PC-3 (cell line): ENCODE measurements at regions not wholly inside any gene's neighbourhood (a gene's known extent, or its start where the extent isn't known, plus 50 kb on each side); places are given as distances from the start of the nearest gene placed in this dataset.

Experiments used
- ATAC-seq: fragments of 200-7000 bp; cut with Tn5 transposase; 2 replicates; pipeline ENCODE4 v1.9.1; 2020; ENCODE audit warnings: mild to moderate bottlenecking, moderate library complexity
- BruUV-seq: library from RNA; stranded (reverse); fragments of 400-500 nt; replicated peaks from 2 replicates; lab custom pipeline; 2021; lab: Mats Ljungman, UMichigan
- CTCF ChIA-PET: fragments of 300-600 bp; sonication (Branson Sonifier 250); formaldehyde crosslinking; loops from one replicate; lab custom pipeline; 2022; ENCODE audit warnings: antibody characterized with exemption; lab: Charles Lee
- POLR2A ChIA-PET: fragments of 300-600 bp; sonication (Branson Sonifier 250); formaldehyde crosslinking; loops from one replicate; lab custom pipeline; 2022; ENCODE audit warnings: antibody characterized with exemption; ENCODE audit not compliant: unreplicated experiment; lab: Charles Lee
- DNase-seq: peaks from one replicate; pipeline ENCODE4 v3.0.0-alpha.2; 2015
- H2AFZ ChIP-seq: fragments of 300-600 bp; sonication (generic); 2 replicates; pipeline ENCODE4 v1.6.0; 2016; ENCODE audit warnings: antibody characterized with exemption, low read length
- H3F3A ChIP-seq: fragments of 300-600 bp; sonication (generic); one replicate; pipeline ENCODE4 v1.6.0; 2017; ENCODE audit warnings: antibody characterized with exemption, low read length, control low read depth, mild to moderate bottlenecking; ENCODE audit not compliant: unreplicated experiment
- H3K27ac ChIP-seq: fragments of 300-600 bp; sonication (generic); 2 replicates; pipeline ENCODE4 v1.5.1; 2016; ENCODE audit warnings: mild to moderate bottlenecking, low read length
- H3K27me3 ChIP-seq: fragments of 300-600 bp; sonication (generic); 2 replicates; pipeline ENCODE4 v1.6.1; 2016; ENCODE audit warnings: low read length, mixed read lengths
- H3K36me3 ChIP-seq: fragments of 300-600 bp; sonication (generic); 2 replicates; pipeline ENCODE4 v1.6.1; 2016; ENCODE audit warnings: low read depth, mixed run types, low read length, mixed read lengths
- H3K4me1 ChIP-seq: fragments of 300-600 bp; sonication (generic); 2 replicates; pipeline ENCODE4 v1.5.1; 2016; ENCODE audit warnings: low read length; ENCODE audit not compliant: insufficient read depth
- H3K4me2 ChIP-seq: fragments of 300-600 bp; sonication (generic); 2 replicates; pipeline ENCODE4 v1.6.0; 2016; ENCODE audit warnings: low read length
- H3K4me3 ChIP-seq: fragments of 300-600 bp; sonication (generic); 2 replicates; pipeline ENCODE4 v1.5.1; 2016; ENCODE audit warnings: mild to moderate bottlenecking, low read length, mixed read lengths
- H3K79me2 ChIP-seq: fragments of 300-600 bp; sonication (generic); 2 replicates; pipeline ENCODE4 v1.6.1; 2017; ENCODE audit warnings: low read length, mixed read lengths
- H3K9ac ChIP-seq: fragments of 300-600 bp; sonication (generic); 2 replicates; pipeline ENCODE4 v1.6.0; 2016; ENCODE audit warnings: mild to moderate bottlenecking, low read length
- H3K9me2 ChIP-seq: fragments of 300-600 bp; sonication (generic); replicated peaks from 2 replicates; pipeline ENCODE4 v1.6.1; 2016; ENCODE audit warnings: mixed run types, low read length, mixed read lengths
- H3K9me3 ChIP-seq: fragments of 300-600 bp; sonication (generic); 2 replicates; pipeline ENCODE4 v1.6.1; 2016; ENCODE audit warnings: low read length, mixed read lengths
- H4K20me1 ChIP-seq: fragments of 300-600 bp; sonication (generic); 2 replicates; pipeline ENCODE4 v1.6.1; 2016; ENCODE audit warnings: low read length, mixed read lengths
- CTCF ChIP-seq: fragments of 300-600 bp; sonication (generic); conservative IDR thresholded peaks from 2 replicates; pipeline ENCODE4 v1.5.1; 2017; ENCODE audit warnings: antibody characterized with exemption, low read depth, mild to moderate bottlenecking, low read length
- EZH2 ChIP-seq: fragments of 300-600 bp; sonication (generic); IDR thresholded peaks from one replicate; pipeline ENCODE4 v1.6.1; 2017; ENCODE audit warnings: antibody characterized with exemption, mild to moderate bottlenecking, low read length; ENCODE audit not compliant: unreplicated experiment
- EZH2phosphoT487 ChIP-seq: fragments of 300-600 bp; sonication (generic); IDR thresholded peaks from 2 replicates; pipeline ENCODE4 v1.6.1; 2018; ENCODE audit warnings: mild to moderate bottlenecking, antibody characterized with exemption, low read length, borderline replicate concordance
- intact Hi-C: fragments of 100-400 bp; cut with micrococcal nuclease; formaldehyde crosslinking; loops from 2 replicates; pipeline ENCODE4 v1.9.0; 2023

- Histone ChIP-seq H3K36me3 (no peaks in the 10 kb centered on the region), H3K4me2 (no peak overlapping the region), H3K9ac (no peak overlapping the region), H3K4me3 (no peak overlapping the region), H3F3A (no peaks in the 10 kb centered on the region), H3K4me1 (no peaks in the 10 kb centered on the region), H4K20me1 (no peaks in the 10 kb centered on the region), H3K27ac (no peak overlapping the region), H3K9me2 (no peaks in the 10 kb centered on the region), H2AFZ (no peak overlapping the region), H3K79me2 (no peaks in the 10 kb centered on the region), H3K9me3 (no peaks in the 10 kb centered on the region), H3K27me3 (peaks cover 18% of the 10 kb centered on the region; the same call in 1 of the 2 replicates)
- ATAC-seq = no peak
- CTCF ChIA-PET = no interaction called here
- DNase-seq = no peak
- no peak for TF ChIP-seq CTCF
- no peak for TF ChIP-seq EZH2phosphoT487
- TF ChIP-seq EZH2 = no peak
- no TSS peak for BruUV-seq
- POLR2A ChIA-PET = no interaction called here
- intact Hi-C loops = no loop called here
Measured at GRCh38 chr2:41445865-41446264, 602.0 kb upstream of the PKDCC start.

GRCh38 chr2:41446266-41446665 lies 601.6 kb upstream of the PKDCC start:
- Histone ChIP-seq H4K20me1 (no peaks in the 10 kb centered on the region), H3K4me3 (no peak overlapping the region), H3K27me3 (peaks cover 18% of the 10 kb centered on the region; the same call in 1 of the 2 replicates), H3K9me2 (no peaks in the 10 kb centered on the region), H3K36me3 (no peaks in the 10 kb centered on the region), H3K4me1 (no peaks in the 10 kb centered on the region), H3K4me2 (no peak overlapping the region), H3K79me2 (no peaks in the 10 kb centered on the region), H3K9me3 (no peaks in the 10 kb centered on the region), H3K27ac (no peak overlapping the region), H2AFZ (no peak overlapping the region), H3F3A (no peaks in the 10 kb centered on the region), H3K9ac (no peak overlapping the region)
- CTCF ChIA-PET = no interaction called here
- intact Hi-C loops = no loop called here
- no peak for ATAC-seq
- TF ChIP-seq EZH2phosphoT487 (no peak), EZH2 (no peak), CTCF (no peak)
- POLR2A ChIA-PET = no interaction called here
- BruUV-seq = no TSS peak
- DNase-seq = no peak

- Histone ChIP-seq H3K9me2 (no peaks in the 10 kb centered on the region), H3K9ac (no peak overlapping the region), H3K9me3 (no peaks in the 10 kb centered on the region), H3K4me1 (no peaks in the 10 kb centered on the region), H3K27me3 (peaks cover 18% of the 10 kb centered on the region; the same call in 1 of the 2 replicates), H3K27ac (no peak overlapping the region), H3K4me2 (no peak overlapping the region), H3K79me2 (no peaks in the 10 kb centered on the region), H3K36me3 (no peaks in the 10 kb centered on the region), H4K20me1 (no peaks in the 10 kb centered on the region), H3F3A (no peaks in the 10 kb centered on the region), H3K4me3 (no peak overlapping the region), H2AFZ (no peak overlapping the region)
- POLR2A ChIA-PET = no interaction called here
- BruUV-seq = no TSS peak
- no peak for ATAC-seq
- no peak for DNase-seq
- CTCF ChIA-PET = no interaction called here
- TF ChIP-seq EZH2phosphoT487 = no peak
- TF ChIP-seq CTCF = no peak
- no peak for TF ChIP-seq EZH2
- intact Hi-C loops = no loop called here
Measured at GRCh38 chr2:41448221-41448620, 599.6 kb upstream of the PKDCC start.
